NCI-H82 (cell line): ENCODE measurements at regions not wholly inside any gene's neighbourhood (a gene's known extent, or its start where the extent isn't known, plus 50 kb on each side); places are given as distances from the start of the nearest gene placed in this dataset.
"Not testable (repeated sequence)": the region's sequence is repeated elsewhere in the genome, so short reads cannot be mapped to it uniquely, and the experiment has no call there.

Experiments used
- DNase-seq: peaks from one replicate; lab custom pipeline; 2025; lab: John Stamatoyannopoulos, UW

DNA sequence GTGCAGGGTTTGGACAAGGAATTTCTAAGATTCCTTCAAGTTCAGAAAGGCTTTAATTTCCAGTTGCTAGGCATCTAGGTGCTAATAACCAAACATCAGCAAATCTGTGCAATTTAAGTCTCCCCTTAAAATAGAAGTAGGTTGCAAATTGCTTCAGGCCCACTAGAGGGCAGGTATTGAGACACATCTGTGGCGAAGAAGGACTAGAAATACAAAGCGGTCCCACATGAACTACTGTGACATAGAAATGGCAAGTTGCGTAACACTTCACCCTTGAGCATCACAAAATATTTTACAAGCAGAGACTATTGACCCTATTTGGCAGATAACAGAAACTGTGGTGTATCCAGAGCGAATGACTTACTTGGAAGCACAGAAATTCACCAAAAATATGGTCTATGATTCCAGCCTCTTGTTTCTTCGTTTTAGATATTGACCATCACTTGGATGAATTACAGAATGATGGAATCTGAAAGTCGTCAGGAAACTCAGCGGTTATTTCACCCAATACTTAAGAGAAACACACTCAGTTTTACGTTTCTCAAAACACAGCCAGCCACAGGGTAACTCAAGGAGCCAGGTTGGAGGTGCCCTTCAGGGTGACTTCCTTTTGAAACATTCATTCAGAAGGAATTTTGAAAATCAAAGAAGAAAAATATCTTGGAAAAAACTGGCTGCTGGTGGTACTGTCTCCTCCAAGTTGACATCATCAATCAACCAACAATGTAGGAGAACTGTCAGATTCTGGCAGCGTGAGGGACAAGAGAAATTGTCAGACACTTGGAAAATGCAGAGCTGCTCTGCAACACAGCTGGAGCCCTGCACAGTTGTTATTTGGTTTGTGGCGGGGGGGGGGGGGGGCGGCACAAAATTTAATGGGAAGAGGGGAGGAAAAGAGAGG lies 256.3 kb upstream of the MINDY3 start:
- DNase-seq = peak; percentile 55

- DNase-seq = no peak
Measured at GRCh38 chr10:16117305-16117695, 257.0 kb upstream of the MINDY3 start.

DNA sequence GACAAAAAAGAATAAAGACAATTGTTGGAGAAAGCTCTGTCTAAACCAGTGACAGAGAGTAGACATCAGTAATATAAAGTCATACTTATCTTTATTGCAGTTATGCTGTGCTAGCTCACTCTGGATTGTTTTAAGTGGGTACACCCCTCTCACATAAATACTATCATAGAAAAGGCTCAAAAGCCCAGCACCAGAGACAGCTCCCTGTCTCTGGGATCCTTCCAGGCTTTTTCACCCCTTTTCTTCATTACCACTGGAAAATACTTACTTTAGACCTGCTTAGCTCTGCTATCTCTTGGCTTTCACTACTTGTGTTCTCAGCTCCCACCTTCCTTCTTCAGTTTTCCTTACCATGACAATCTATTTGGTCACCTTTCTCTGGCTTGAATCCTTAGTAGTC lies 259.1 kb upstream of the MINDY3 start:
- DNase-seq = no peak

DNA sequence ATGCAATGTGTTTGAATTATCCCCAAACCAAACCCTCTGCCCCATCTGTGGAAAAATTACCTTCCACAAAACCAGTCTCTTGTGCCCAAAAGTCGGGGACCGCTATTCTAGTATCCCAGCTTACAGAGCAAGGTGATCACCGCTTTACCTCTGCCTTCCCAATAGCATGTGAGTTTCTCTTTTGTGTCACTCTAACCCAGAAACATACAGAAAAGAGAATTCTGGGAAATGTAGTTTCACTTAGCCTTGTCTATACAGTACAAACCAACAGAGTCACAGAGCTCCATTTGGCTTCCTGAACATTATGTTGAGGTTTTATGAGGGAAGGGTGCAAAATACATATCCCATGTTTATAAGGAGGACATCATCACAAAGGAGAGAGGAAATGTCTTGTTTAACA lies 260.3 kb upstream of the MINDY3 start:
- DNase-seq = no peak

- peak; percentile 48 for DNase-seq
Measured at GRCh38 chr10:16141499-16141898, 281.2 kb upstream of the MINDY3 start.

- no peak for DNase-seq
Measured at GRCh38 chr10:16146993-16147392, 286.7 kb upstream of the MINDY3 start.

GRCh38 chr10:16155834-16156233 lies 281.0 kb upstream of the PTER start:
- DNase-seq = no peak

GRCh38 chr10:16156681-16157080 lies 280.1 kb upstream of the PTER start:
- DNase-seq = no peak

- DNase-seq = not testable (repeated sequence)
Measured at GRCh38 chr10:16165067-16165466, 271.7 kb upstream of the PTER start.

- no peak for DNase-seq
Measured at GRCh38 chr10:16182144-16182543, 254.7 kb upstream of the PTER start.

GRCh38 chr10:16182688-16183087 lies 254.1 kb upstream of the PTER start:
- peak; percentile 38 for DNase-seq

- DNase-seq = no peak
Measured at GRCh38 chr10:16184096-16184597, 252.7 kb upstream of the PTER start.

GRCh38 chr10:16184906-16185305 lies 251.9 kb upstream of the PTER start:
- no peak for DNase-seq

DNA sequence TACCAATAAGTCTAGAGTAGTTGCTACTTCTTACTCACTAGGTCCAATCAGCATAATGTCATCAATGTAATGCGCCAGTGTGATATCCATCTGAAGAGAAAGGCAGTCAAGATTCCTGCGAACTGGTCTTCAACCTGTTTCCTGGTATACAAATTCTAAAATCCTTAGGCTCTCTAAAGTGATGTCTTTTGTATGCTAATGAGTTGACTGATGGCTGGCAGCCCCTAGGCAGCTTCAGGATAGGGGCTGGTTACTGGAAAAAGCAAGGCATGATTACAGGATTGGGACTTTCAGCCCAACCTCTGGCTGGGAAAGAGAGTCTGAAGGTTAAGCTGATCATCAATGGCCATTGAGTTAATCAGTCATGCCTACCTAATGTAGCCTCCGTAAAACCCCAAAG lies 250.2 kb upstream of the PTER start:
- DNase-seq = no peak

- no peak for DNase-seq
Measured at GRCh38 chr10:16187161-16187560, 249.6 kb upstream of the PTER start.

- DNase-seq = no peak
Measured at GRCh38 chr10:16192337-16192736, 244.5 kb upstream of the PTER start.

DNA sequence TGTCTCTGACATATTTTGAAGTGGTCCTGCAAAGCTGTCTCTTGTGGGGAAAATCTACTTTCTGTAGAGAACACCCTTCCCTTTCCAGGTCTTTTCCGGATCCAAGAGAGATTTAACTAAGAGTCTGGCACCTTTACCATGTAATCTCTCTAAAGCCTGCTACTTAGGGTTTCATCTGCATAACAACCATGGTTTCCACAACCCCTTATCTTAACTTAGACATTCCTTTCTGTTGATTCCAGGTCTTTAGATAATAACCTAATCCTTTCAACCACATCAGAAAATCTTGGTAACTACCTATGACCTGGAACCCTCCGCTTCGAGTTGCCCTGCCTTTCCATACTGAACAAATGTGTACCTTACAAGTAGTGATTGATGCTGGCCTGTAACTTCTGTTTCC lies 243.6 kb upstream of the PTER start:
- DNase-seq = no peak

DNA sequence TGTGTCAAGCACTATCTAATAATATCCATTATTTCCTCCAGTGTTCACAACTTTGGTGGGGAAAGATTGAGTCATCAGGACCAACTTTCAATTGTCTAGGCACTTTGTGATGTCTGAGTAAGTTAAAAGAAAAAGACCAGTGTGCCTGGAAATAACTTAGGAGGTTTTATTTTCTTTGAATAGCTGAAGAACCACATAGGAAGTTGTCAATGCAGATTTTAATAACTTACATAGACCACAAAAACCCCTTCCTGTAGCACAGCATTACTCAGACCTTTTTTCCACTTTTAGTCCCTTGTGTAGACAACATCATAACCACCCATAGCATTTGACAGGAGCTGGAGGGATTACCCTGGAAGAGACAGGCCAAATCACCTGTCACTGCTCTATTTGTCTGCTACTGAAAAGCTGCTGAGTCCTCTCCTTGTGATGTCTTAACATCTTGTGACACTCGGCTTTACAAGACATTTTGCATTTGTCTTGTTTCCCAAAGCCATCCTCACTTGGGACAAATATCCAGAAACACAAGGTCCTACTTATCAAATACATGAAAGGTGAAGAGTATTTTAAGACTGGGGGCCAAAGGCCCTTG lies 241.5 kb upstream of the PTER start:
- no peak for DNase-seq

DNA sequence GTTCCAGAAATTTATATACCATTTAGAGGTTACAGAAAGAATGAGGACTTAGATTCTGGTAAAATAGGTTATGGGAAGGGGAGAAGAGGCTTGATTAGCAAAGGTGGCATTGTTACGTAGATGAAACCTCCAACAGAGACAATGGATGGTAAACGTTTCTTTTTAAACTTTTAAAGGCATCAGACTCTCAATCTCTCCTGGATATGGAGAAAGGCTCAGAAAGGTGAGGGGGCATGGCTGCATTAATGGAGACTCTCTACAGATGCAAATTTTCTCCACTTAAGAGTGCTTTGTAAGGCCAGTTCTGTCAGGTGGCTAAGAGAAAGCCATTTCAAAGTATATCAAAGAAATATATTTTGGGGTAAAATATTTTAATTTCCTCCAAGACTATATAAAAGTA lies 240.9 kb upstream of the PTER start:
- DNase-seq = no peak

- no peak for DNase-seq
Measured at GRCh38 chr10:16199216-16199615, 237.6 kb upstream of the PTER start.

DNA sequence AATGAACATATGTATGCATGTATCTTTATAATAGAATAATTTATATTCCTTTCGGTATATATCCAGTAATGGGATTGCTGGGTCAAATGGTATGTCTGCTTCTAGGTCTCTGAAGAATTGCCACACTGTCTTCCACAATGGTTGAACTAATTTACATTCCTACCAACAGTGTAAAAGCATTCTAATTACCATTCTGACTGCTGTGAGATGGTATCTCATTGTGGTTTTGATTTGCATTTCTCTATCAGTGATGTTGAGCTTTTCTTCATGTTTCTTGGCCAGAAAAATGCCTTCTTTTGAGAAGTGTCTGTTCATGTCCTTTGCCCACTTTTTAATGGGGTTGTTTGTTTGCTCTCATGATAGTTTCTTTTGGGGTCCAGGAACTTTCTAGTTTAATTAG lies 213.2 kb upstream of the PTER start:
- DNase-seq = not testable (repeated sequence)

DNA sequence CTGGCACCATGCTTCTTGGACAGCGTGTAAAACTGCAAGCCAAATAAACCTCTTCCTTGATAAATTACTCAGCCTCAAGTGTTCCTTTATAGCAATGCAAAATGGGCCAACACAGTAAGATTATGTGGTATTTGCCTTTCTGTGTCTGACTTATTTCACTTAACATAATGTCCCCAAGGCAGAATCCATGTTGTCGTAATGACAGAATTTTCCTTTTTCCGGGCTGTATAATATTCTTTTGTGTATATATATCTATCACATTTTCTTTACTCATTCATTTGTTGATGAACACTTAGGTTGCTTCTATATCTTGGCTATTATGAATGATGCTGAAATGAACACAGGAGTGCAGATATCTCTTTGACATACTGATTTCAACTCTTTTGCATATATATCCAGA lies 209.1 kb upstream of the PTER start:
- no peak for DNase-seq

DNA sequence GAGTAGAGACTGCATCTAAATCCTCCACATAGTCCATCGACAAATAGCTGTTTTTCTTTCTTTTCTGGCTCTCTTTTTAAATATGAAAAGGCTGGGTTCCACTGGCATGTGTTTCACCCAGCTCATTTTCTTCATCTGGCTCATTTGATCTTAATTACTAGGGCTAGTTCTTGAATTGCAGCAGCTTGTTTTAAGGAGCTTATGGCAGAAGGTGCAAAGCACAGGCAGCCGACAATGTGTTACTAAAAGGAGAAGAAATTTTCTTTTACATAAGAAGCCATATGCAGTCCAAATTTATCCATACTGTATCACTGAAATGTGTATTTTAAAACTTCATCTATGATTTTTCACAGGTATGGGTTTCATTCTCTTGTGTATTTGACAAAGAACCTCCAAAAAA lies 205.6 kb upstream of the PTER start:
- DNase-seq = peak; percentile 49
